SK-N-MC (cell line): ENCODE measurements at regions not wholly inside any gene's neighbourhood (a gene's known extent, or its start where the extent isn't known, plus 50 kb on each side); places are given as distances from the start of the nearest gene placed in this dataset.

Experiments
- DNase-seq: peaks from one replicate; pipeline ENCODE4 v3.0.0-alpha.2; 2011; ENCODE audit warnings: low read depth, low spot score
- H3K27ac ChIP-seq: fragments of 200-600 bp; sonication (generic); 2 replicates; pipeline ENCODE4 v1.5.1; 2016; ENCODE audit warnings: mixed run types
- H3K36me3 ChIP-seq: fragments of 200-600 bp; sonication (generic); 2 replicates; pipeline ENCODE4 v1.6.1; 2017; ENCODE audit warnings: antibody characterized with exemption, low read length, mixed read lengths; ENCODE audit not compliant: insufficient read depth
- H3K4me3 ChIP-seq: fragments of 200-600 bp; sonication (generic); 2 replicates; pipeline ENCODE4 v1.5.1; 2016
- H3K9ac ChIP-seq: fragments of 200-600 bp; sonication (generic); 2 replicates; pipeline ENCODE4 v1.8.0; 2017; ENCODE audit warnings: mixed run types, mixed read lengths; ENCODE audit not compliant: insufficient read length
- H3K9me3 ChIP-seq: fragments of 200-600 bp; sonication (generic); 2 replicates; pipeline ENCODE4 v1.6.1; 2017; ENCODE audit warnings: low read depth, mild to moderate bottlenecking, antibody characterized with exemption, low read length, moderate library complexity, mixed read lengths
- EZH2 ChIP-seq: fragments of 200-600 bp; sonication (generic); IDR thresholded peaks from one replicate; pipeline ENCODE4 v1.6.1; 2017; ENCODE audit warnings: antibody characterized with exemption
- FOXP2 ChIP-seq: optimal IDR thresholded peaks from 2 replicates; pipeline ENCODE3; 2011; ENCODE audit warnings: mild to moderate bottlenecking, moderate library complexity; ENCODE audit not compliant: insufficient read depth; ENCODE audit errors: extremely low read length, control extremely low read depth
- POLR2AphosphoS5 ChIP-seq: IDR thresholded peaks from 2 replicates; pipeline ENCODE4 v1.6.1; 2012; ENCODE audit warnings: mild to moderate bottlenecking, low read depth, low read length, borderline replicate concordance

- Histone ChIP-seq H3K27ac (0 out of 2 replicates have a peak overlapping the region, but pooled peaks have one; percentile 26), H3K9ac (no peak overlapping the region), H3K9me3 (no peaks in the 10 kb centered on the region), H3K36me3 (no peaks in the 10 kb centered on the region), H3K4me3 (no peak overlapping the region)
- TF ChIP-seq POLR2AphosphoS5: no peak
- DNase-seq: no peak
These were observed 64.9 kb upstream of the SLC38A2 start for GRCh38 chr12:46437469-46437868.

GRCh38 chr12:46436747-46437146 lies 64.2 kb upstream of the SLC38A2 start:
- Histone ChIP-seq H3K36me3 (no peaks in the 10 kb centered on the region), H3K9me3 (no peaks in the 10 kb centered on the region), H3K27ac (0 out of 2 replicates have a peak overlapping the region, but pooled peaks have one; percentile 26), H3K4me3 (no peak overlapping the region), H3K9ac (no peak overlapping the region)
- no peak for DNase-seq
- no peak for TF ChIP-seq EZH2
- TF ChIP-seq POLR2AphosphoS5: no peak
- TF ChIP-seq FOXP2: no peak

- Histone ChIP-seq H3K4me3 (no peak overlapping the region), H3K9ac (no peak overlapping the region), H3K27ac (no peak overlapping the region), H3K36me3 (no peaks in the 10 kb centered on the region), H3K9me3 (no peaks in the 10 kb centered on the region)
- TF ChIP-seq EZH2 (no peak), FOXP2 (no peak)
- DNase-seq: no peak
These were observed 63.1 kb upstream of the SLC38A2 start for GRCh38 chr12:46435625-46436024.

DNA sequence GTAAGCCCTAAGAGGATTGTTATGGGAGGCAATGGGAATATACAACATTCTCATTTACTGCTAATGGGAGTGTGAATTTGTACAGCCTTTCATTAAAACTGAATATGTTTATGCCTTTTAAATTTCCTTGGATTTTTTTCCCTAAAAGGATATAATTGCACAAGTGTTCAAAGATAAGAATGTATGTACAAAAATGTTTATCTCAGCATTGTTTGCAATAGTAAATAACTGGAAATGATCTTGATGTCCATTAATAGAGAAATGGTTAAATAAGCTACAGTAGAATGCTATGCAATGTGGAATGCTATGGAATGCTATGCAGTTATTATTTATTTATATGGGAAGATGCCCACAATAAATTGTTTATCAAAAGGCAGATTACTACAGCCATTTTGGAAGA lies 62.5 kb upstream of the SLC38A2 start:
- Histone ChIP-seq H3K9me3 (no peaks in the 10 kb centered on the region), H3K4me3 (no peak overlapping the region), H3K9ac (no peak overlapping the region), H3K27ac (no peak overlapping the region), H3K36me3 (no peaks in the 10 kb centered on the region)
- no peak for DNase-seq
- no peak for TF ChIP-seq FOXP2

- Histone ChIP-seq H3K27ac (no peak overlapping the region), H3K9me3 (no peaks in the 10 kb centered on the region), H3K9ac (no peak overlapping the region), H3K4me3 (no peak overlapping the region), H3K36me3 (no peaks in the 10 kb centered on the region)
- DNase-seq: no peak
- no peak for TF ChIP-seq POLR2AphosphoS5
- no peak for TF ChIP-seq FOXP2
- TF ChIP-seq EZH2: no peak
These were observed 61.3 kb upstream of the SLC38A2 start for GRCh38 chr12:46433829-46434228.

- no peak overlapping the region for H3K9ac ChIP-seq
These were observed 59.8 kb upstream of the SLC38A2 start for GRCh38 chr12:46432325-46432724.

DNA sequence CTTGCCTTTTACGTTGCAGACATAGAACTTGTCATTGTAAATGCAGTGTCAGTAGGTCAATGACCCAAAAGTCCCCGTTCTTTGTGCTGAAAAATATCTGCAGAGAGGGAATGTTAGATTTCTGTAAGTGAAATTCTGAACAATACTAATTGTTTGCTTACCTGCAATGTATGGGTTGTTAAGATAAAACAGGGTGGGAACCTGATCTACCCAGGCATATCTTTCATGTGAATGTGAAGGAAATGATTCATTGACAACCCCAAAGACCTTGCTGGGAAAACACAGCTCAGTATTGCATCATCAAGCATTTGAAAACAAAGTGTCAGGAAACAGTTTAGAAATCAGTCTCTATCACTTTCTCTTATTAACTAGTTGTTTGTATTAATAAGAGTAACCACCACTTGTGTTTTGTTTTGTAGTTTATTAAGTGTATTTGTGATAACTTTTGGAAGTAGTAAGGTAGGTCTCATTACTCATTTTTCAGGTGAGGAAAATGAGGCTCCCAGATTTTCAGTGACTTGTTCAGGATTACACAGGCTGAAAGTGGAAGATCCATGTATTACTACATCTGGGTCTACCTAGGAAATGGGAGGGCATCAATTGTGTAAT lies 57.9 kb upstream of the SLC38A2 start:
- Histone ChIP-seq H3K9ac (peak overlapping the region; percentile 41), H3K4me3 (no peak overlapping the region), H3K9me3 (no peaks in the 10 kb centered on the region), H3K27ac (peak overlapping the region; percentile 40; the same call in 1 of the 2 replicates), H3K36me3 (no peaks in the 10 kb centered on the region)
- DNase-seq: no peak
- TF ChIP-seq POLR2AphosphoS5 (no peak), EZH2 (no peak), FOXP2 (no peak)

More at GRCh38 chr12:46432325-46432724, 59.8 kb upstream of the SLC38A2 start:
- no peaks in the 10 kb centered on the region for H3K9me3 ChIP-seq
- H3K36me3 ChIP-seq: no peaks in the 10 kb centered on the region
- peak overlapping the region; percentile 56 for H3K4me3 ChIP-seq
- TF ChIP-seq POLR2AphosphoS5 (no peak), FOXP2 (no peak), EZH2 (no peak)
- DNase-seq: no peak
- peak overlapping the region; percentile 91 for H3K27ac ChIP-seq
